PC-9 (cell line): ENCODE measurements at regions not wholly inside any gene's neighbourhood (a gene's known extent, or its start where the extent isn't known, plus 50 kb on each side); places are given as distances from the start of the nearest gene placed in this dataset.
A peak's percentile ranks its signal among the peaks of the same experiment; 100 is the strongest.

Experiments used
- CTCF ChIP-seq: fragments of 200-600 bp; sonication (generic); conservative IDR thresholded peaks from 2 replicates; pipeline ENCODE4 v1.6.1; 2017; ENCODE audit warnings: mixed run types, antibody characterized with exemption, mild to moderate bottlenecking, moderate library complexity
- EZH2 ChIP-seq: fragments of 200-600 bp; sonication (generic); IDR thresholded peaks from 2 replicates; pipeline ENCODE4 v1.8.0; 2017; ENCODE audit warnings: antibody characterized with exemption, low read depth

- TF ChIP-seq CTCF (peak; percentile 58), EZH2 (no peak)
These were observed 512.4 kb upstream of the TMPO start for GRCh38 chr12:98002887-98003493.
